ENCODE measurements at regions not wholly inside any gene's neighbourhood (a gene's known extent, or its start where the extent isn't known, plus 50 kb on each side); places are given as distances from the start of the nearest gene placed in this dataset.

- DNase-seq (ENCODE audit: low spot score): no peak
Observed at GRCh38 chr7:67843001-67843565, 846.5 kb downstream of the TYW1 start.

- DNase-seq (ENCODE audit: low spot score): no peak
Observed at GRCh38 chr7:67843615-67844014, 847.0 kb downstream of the TYW1 start.

GRCh38 chr7:67847092-67847787 lies 850.6 kb downstream of the TYW1 start:
- DNase-seq (ENCODE audit: low spot score): no peak

GRCh38 chr7:67854221-67855178 lies 857.9 kb downstream of the TYW1 start:
- DNase-seq (ENCODE audit: low spot score): no peak

- DNase-seq (ENCODE audit: low spot score): no peak
Observed at GRCh38 chr7:67855322-67855721, 858.7 kb downstream of the TYW1 start.

- DNase-seq (ENCODE audit: low spot score): no peak
Observed at GRCh38 chr7:67856046-67856445, 859.4 kb downstream of the TYW1 start.

GRCh38 chr7:67857698-67858097 lies 861.1 kb downstream of the TYW1 start:
- no peak for DNase-seq (ENCODE audit: low spot score)

GRCh38 chr7:67858931-67859330 lies 862.3 kb downstream of the TYW1 start:
- no peak for DNase-seq (ENCODE audit: low spot score)

GRCh38 chr7:67863911-67864310 lies 867.3 kb downstream of the TYW1 start:
- DNase-seq (ENCODE audit: low spot score): no peak

- DNase-seq (ENCODE audit: low spot score): no peak
Observed at GRCh38 chr7:67866054-67866453, 869.4 kb downstream of the TYW1 start.

- no peak for DNase-seq (ENCODE audit: low spot score)
Observed at GRCh38 chr7:67866812-67867211, 870.2 kb downstream of the TYW1 start.

- no peak for DNase-seq (ENCODE audit: low spot score)
Observed at GRCh38 chr7:67870396-67870795, 873.8 kb downstream of the TYW1 start.

GRCh38 chr7:67875558-67875957 lies 878.9 kb downstream of the TYW1 start:
- no peak for DNase-seq (ENCODE audit: low spot score)

GRCh38 chr7:67878808-67879207 lies 882.2 kb downstream of the TYW1 start:
- DNase-seq (ENCODE audit: low spot score): no peak

- no peak for DNase-seq (ENCODE audit: low spot score)
Observed at GRCh38 chr7:67882843-67883242, 886.2 kb downstream of the TYW1 start.

GRCh38 chr7:67890316-67890715 lies 893.7 kb downstream of the TYW1 start:
- DNase-seq (ENCODE audit: low spot score): no peak

GRCh38 chr7:67894746-67895145 lies 898.1 kb downstream of the TYW1 start:
- DNase-seq (ENCODE audit: low spot score): no peak

GRCh38 chr7:67896721-67897120 lies 900.1 kb downstream of the TYW1 start:
- DNase-seq (ENCODE audit: low spot score): no peak

- no peak for DNase-seq (ENCODE audit: low spot score)
Observed at GRCh38 chr7:67900456-67900855, 903.8 kb downstream of the TYW1 start.

GRCh38 chr7:67901808-67902480 lies 905.3 kb downstream of the TYW1 start:
- DNase-seq (ENCODE audit: low spot score): no peak

- no peak for DNase-seq (ENCODE audit: low spot score)
Observed at GRCh38 chr7:67907792-67908191, 911.2 kb downstream of the TYW1 start.

GRCh38 chr7:67912437-67912836 lies 915.8 kb downstream of the TYW1 start:
- no peak for DNase-seq (ENCODE audit: low spot score)

Measured in left forelimb (tissue), 1 donor.